GM21619 (cell line): ENCODE measurements at regions not wholly inside any gene's neighbourhood (a gene's known extent, or its start where the extent isn't known, plus 50 kb on each side); places are given as distances from the start of the nearest gene placed in this dataset.

Experiments used
- ATAC-seq: cut with Tn5 transposase; IDR thresholded peaks from one replicate; pipeline ENCODE4 v1.9.1; 2021; ENCODE audit not compliant: unreplicated experiment

- no peak for ATAC-seq
Measured at GRCh38 chr1:221804303-221804702, 62.4 kb upstream of the DUSP10 start.

- ATAC-seq: no peak
Measured at GRCh38 chr1:221801773-221802516, 60.1 kb upstream of the DUSP10 start.

GRCh38 chr1:221801251-221801661, 59.4 kb upstream of the DUSP10 start:
- ATAC-seq: no peak

- ATAC-seq: no peak
Measured at GRCh38 chr1:221800831-221801230, 58.9 kb upstream of the DUSP10 start.

GRCh38 chr1:221797506-221797905, 55.6 kb upstream of the DUSP10 start:
- no peak for ATAC-seq

GRCh38 chr1:221796700-221797099, 54.8 kb upstream of the DUSP10 start:
- ATAC-seq: no peak

- no peak for ATAC-seq
Measured at GRCh38 chr1:221795380-221795779, 53.5 kb upstream of the DUSP10 start.

- ATAC-seq: no peak
Measured at GRCh38 chr1:221794935-221795334, 53.0 kb upstream of the DUSP10 start.

GRCh38 chr1:221794079-221794670, 52.3 kb upstream of the DUSP10 start:
- ATAC-seq: peak; percentile 65

GRCh38 chr1:221793439-221794078, 51.7 kb upstream of the DUSP10 start:
- peak; percentile 79 for ATAC-seq

- ATAC-seq: no peak
Measured at GRCh38 chr1:221791846-221792245, 50.0 kb upstream of the DUSP10 start.
